GM23338 (cell line): ENCODE measurements at regions not wholly inside any gene's neighbourhood (a gene's known extent, or its start where the extent isn't known, plus 50 kb on each side); places are given as distances from the start of the nearest gene placed in this dataset.

Experiments
- ATAC-seq: fragments of 200-7000 bp; cut with Tn5 transposase; 3 replicates; pipeline ENCODE4 v1.9.1; 2020
- DNase-seq: peaks from one replicate; pipeline ENCODE4 v3.0.0-alpha.2; 2015; ENCODE audit warnings: low spot score
- H2AFZ ChIP-seq: fragments of 200-600 bp; sonication (generic); 2 replicates; pipeline ENCODE4 v1.8.0; 2016; ENCODE audit warnings: antibody characterized with exemption, mild to moderate bottlenecking, moderate library complexity
- H3F3A ChIP-seq: fragments of 200-600 bp; sonication (generic); replicated peaks from 2 replicates; pipeline ENCODE4 v1.8.0; 2017; ENCODE audit warnings: antibody characterized with exemption, mixed run types, low read depth
- H3K27ac ChIP-seq: fragments of 200-600 bp; sonication (generic); 2 replicates; pipeline ENCODE4 v1.6.1; 2016; ENCODE audit warnings: low read depth
- H3K27me3 ChIP-seq: fragments of 200-600 bp; sonication (generic); 2 replicates; pipeline ENCODE4 v1.8.0; 2016; ENCODE audit warnings: mild to moderate bottlenecking, mixed run types, moderate library complexity; ENCODE audit not compliant: insufficient read depth
- H3K36me3 ChIP-seq: fragments of 200-600 bp; sonication (generic); 2 replicates; pipeline ENCODE4 v1.8.0; 2016; ENCODE audit warnings: mild to moderate bottlenecking; ENCODE audit not compliant: insufficient read depth
- H3K4me1 ChIP-seq: fragments of 200-600 bp; sonication (generic); 2 replicates; pipeline ENCODE4 v1.8.0; 2016; ENCODE audit warnings: mild to moderate bottlenecking, moderate library complexity; ENCODE audit not compliant: insufficient read depth
- H3K4me2 ChIP-seq: fragments of 200-600 bp; sonication (generic); 2 replicates; pipeline ENCODE4 v1.7.1; 2017; ENCODE audit warnings: mixed run types
- H3K4me3 ChIP-seq: fragments of 200-600 bp; sonication (generic); 2 replicates; pipeline ENCODE4 v1.6.1; 2016; ENCODE audit warnings: mixed run types
- H3K79me2 ChIP-seq: fragments of 200-600 bp; sonication (generic); replicated peaks from 2 replicates; pipeline ENCODE4 v1.8.0; 2017; ENCODE audit warnings: mild to moderate bottlenecking; ENCODE audit not compliant: insufficient read depth
- H3K9me2 ChIP-seq: fragments of 200-600 bp; sonication (generic); 2 replicates; pipeline ENCODE4 v1.8.0; 2017; ENCODE audit not compliant: insufficient read depth
- H4K20me1 ChIP-seq: fragments of 200-600 bp; sonication (generic); replicated peaks from 2 replicates; pipeline ENCODE4 v1.8.0; 2017; ENCODE audit warnings: mild to moderate bottlenecking; ENCODE audit not compliant: insufficient read depth
- H3K27ac Mint-ChIP-seq: 2 replicates; pipeline ENCODE4 v1.8.0; 2020; ENCODE audit warnings: inconsistent platforms, mild to moderate bottlenecking, moderate library complexity, mixed read lengths
- H3K27me3 Mint-ChIP-seq: 3 replicates; pipeline ENCODE4 v1.8.0; 2022; ENCODE audit warnings: low read depth, mild to moderate bottlenecking, moderate library complexity, mixed read lengths, inconsistent platforms; ENCODE audit not compliant: insufficient read depth, poor library complexity
- H3K36me3 Mint-ChIP-seq: 3 replicates; pipeline ENCODE4 v1.8.0; 2021; ENCODE audit warnings: low read depth, mild to moderate bottlenecking, inconsistent platforms, moderate library complexity, mixed read lengths
- H3K4me1 Mint-ChIP-seq: 3 replicates; pipeline ENCODE4 v1.8.0; 2020; ENCODE audit warnings: mild to moderate bottlenecking, inconsistent platforms, mixed read lengths
- H3K4me3 Mint-ChIP-seq: 3 replicates; pipeline ENCODE4 v1.8.0; 2021; ENCODE audit warnings: moderate library complexity, mild to moderate bottlenecking, inconsistent platforms, mixed read lengths
- H3K9me3 Mint-ChIP-seq: 3 replicates; pipeline ENCODE4 v1.8.0; 2020; ENCODE audit warnings: moderate library complexity, mild to moderate bottlenecking, inconsistent platforms, mixed read lengths
- CREB1 ChIP-seq: fragments of 250-450 bp; sonication (Bioruptor Pico); IDR thresholded peaks from 2 replicates; pipeline ENCODE4 v1.5.0; 2020; ENCODE audit warnings: low read depth, mild to moderate bottlenecking, moderate library complexity
- EZH2phosphoT487 ChIP-seq: fragments of 200-600 bp; sonication (generic); IDR thresholded peaks from one replicate; pipeline ENCODE4 v1.8.1; 2018; ENCODE audit warnings: antibody characterized with exemption; ENCODE audit not compliant: unreplicated experiment
- JUNB ChIP-seq: IDR thresholded peaks from one replicate; pipeline ENCODE4 v1.6.1; 2016; ENCODE audit warnings: antibody characterized with exemption; ENCODE audit not compliant: unreplicated experiment
- NANOG ChIP-seq: IDR thresholded peaks from 2 replicates; pipeline ENCODE4 v1.6.1; 2016; ENCODE audit warnings: antibody characterized with exemption, borderline replicate concordance
- STAT1 ChIP-seq: IDR thresholded peaks from one replicate; pipeline ENCODE4 v1.6.1; 2016; ENCODE audit warnings: antibody characterized with exemption; ENCODE audit not compliant: unreplicated experiment
- ZNF114 ChIP-seq: fragments of 250-450 bp; sonication (Bioruptor Pico); IDR thresholded peaks from 2 replicates; pipeline ENCODE4 v1.5.0; 2020; ENCODE audit warnings: mild to moderate bottlenecking, moderate library complexity
- TF ChIP-seq, protein P1 (sequence below), 2 experiments: fragments of 200-600 bp in 1 of 2; sonication (generic) in 1 of 2; conservative IDR thresholded peaks; 2 replicates each; pipeline versions ENCODE4 v1.5.1 to v1.6.1; 2016 to 2017; ENCODE audit warnings: antibody characterized with exemption in 2 of 2, low read depth in 2 of 2, mild to moderate bottlenecking in 2 of 2, moderate library complexity in 1 of 2
- TF ChIP-seq, protein P2 (sequence below): fragments of 250-450 bp; sonication (Bioruptor Pico); IDR thresholded peaks from 2 replicates; pipeline ENCODE4 v1.5.0; 2020; ENCODE audit warnings: mild to moderate bottlenecking, moderate library complexity
- TF ChIP-seq, protein P3 (sequence below): IDR thresholded peaks from 2 replicates; pipeline ENCODE4 v1.6.1; 2016; ENCODE audit warnings: antibody characterized with exemption
- TF ChIP-seq, protein P4 (sequence below): IDR thresholded peaks from one replicate; pipeline ENCODE4 v1.6.1; 2018; ENCODE audit warnings: antibody characterized with exemption; ENCODE audit not compliant: unreplicated experiment

DNA sequence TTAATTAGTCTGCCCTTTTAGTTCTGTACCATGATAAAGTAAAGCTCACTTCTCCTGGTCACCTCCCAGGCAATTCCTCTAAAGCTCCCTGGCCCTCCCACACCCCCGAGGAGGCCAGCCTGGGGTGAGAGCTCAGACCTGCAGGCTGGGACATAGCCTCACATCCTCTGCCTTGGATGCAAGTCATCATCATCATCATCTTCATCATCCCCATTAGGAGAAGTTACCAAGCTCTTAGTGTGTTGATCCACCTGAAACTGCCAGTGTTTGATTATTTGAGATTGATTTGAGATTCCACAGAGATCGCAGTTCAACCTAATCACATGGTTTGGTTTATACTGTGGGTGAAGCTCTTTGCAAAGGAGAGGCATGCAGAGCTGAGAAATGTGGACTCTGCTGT lies 197.5 kb downstream of the CYLD start:
- Histone ChIP-seq H3K27me3 (no peaks in the 10 kb centered on the region), H3K36me3 (no peaks in the 10 kb centered on the region), H3K27ac (no peak overlapping the region), H3K79me2 (no peaks in the 10 kb centered on the region), H3K4me1 (no peaks in the 10 kb centered on the region), H4K20me1 (no peaks in the 10 kb centered on the region), H3K4me3 (no peak overlapping the region), H3K4me2 (no peak overlapping the region), H2AFZ (no peak overlapping the region), H3K9me2 (no peaks in the 10 kb centered on the region), H3F3A (no peaks in the 10 kb centered on the region)
- Mint-ChIP-seq H3K27ac (no peak overlapping the region), H3K4me3 (no peak overlapping the region), H3K36me3 (no peaks in the 10 kb centered on the region), H3K4me1 (peaks cover 6% of the 10 kb centered on the region), H3K9me3 (no peaks in the 10 kb centered on the region), H3K27me3 (peaks cover 2% of the 10 kb centered on the region)
- no peak for ATAC-seq
- TF ChIP-seq CREB1 (no peak), NANOG (no peak), STAT1 (no peak), JUNB (no peak), ZNF114 (CRISPR knock-in tag) (no peak), EZH2phosphoT487 (no peak)
- TF ChIP-seq, protein P1, sequence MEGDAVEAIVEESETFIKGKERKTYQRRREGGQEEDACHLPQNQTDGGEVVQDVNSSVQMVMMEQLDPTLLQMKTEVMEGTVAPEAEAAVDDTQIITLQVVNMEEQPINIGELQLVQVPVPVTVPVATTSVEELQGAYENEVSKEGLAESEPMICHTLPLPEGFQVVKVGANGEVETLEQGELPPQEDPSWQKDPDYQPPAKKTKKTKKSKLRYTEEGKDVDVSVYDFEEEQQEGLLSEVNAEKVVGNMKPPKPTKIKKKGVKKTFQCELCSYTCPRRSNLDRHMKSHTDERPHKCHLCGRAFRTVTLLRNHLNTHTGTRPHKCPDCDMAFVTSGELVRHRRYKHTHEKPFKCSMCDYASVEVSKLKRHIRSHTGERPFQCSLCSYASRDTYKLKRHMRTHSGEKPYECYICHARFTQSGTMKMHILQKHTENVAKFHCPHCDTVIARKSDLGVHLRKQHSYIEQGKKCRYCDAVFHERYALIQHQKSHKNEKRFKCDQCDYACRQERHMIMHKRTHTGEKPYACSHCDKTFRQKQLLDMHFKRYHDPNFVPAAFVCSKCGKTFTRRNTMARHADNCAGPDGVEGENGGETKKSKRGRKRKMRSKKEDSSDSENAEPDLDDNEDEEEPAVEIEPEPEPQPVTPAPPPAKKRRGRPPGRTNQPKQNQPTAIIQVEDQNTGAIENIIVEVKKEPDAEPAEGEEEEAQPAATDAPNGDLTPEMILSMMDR (conservative IDR thresholded peaks at IDR 0.05; ENCODE audit: low read depth in 2 of 2), result no peak
- TF ChIP-seq, protein P2, sequence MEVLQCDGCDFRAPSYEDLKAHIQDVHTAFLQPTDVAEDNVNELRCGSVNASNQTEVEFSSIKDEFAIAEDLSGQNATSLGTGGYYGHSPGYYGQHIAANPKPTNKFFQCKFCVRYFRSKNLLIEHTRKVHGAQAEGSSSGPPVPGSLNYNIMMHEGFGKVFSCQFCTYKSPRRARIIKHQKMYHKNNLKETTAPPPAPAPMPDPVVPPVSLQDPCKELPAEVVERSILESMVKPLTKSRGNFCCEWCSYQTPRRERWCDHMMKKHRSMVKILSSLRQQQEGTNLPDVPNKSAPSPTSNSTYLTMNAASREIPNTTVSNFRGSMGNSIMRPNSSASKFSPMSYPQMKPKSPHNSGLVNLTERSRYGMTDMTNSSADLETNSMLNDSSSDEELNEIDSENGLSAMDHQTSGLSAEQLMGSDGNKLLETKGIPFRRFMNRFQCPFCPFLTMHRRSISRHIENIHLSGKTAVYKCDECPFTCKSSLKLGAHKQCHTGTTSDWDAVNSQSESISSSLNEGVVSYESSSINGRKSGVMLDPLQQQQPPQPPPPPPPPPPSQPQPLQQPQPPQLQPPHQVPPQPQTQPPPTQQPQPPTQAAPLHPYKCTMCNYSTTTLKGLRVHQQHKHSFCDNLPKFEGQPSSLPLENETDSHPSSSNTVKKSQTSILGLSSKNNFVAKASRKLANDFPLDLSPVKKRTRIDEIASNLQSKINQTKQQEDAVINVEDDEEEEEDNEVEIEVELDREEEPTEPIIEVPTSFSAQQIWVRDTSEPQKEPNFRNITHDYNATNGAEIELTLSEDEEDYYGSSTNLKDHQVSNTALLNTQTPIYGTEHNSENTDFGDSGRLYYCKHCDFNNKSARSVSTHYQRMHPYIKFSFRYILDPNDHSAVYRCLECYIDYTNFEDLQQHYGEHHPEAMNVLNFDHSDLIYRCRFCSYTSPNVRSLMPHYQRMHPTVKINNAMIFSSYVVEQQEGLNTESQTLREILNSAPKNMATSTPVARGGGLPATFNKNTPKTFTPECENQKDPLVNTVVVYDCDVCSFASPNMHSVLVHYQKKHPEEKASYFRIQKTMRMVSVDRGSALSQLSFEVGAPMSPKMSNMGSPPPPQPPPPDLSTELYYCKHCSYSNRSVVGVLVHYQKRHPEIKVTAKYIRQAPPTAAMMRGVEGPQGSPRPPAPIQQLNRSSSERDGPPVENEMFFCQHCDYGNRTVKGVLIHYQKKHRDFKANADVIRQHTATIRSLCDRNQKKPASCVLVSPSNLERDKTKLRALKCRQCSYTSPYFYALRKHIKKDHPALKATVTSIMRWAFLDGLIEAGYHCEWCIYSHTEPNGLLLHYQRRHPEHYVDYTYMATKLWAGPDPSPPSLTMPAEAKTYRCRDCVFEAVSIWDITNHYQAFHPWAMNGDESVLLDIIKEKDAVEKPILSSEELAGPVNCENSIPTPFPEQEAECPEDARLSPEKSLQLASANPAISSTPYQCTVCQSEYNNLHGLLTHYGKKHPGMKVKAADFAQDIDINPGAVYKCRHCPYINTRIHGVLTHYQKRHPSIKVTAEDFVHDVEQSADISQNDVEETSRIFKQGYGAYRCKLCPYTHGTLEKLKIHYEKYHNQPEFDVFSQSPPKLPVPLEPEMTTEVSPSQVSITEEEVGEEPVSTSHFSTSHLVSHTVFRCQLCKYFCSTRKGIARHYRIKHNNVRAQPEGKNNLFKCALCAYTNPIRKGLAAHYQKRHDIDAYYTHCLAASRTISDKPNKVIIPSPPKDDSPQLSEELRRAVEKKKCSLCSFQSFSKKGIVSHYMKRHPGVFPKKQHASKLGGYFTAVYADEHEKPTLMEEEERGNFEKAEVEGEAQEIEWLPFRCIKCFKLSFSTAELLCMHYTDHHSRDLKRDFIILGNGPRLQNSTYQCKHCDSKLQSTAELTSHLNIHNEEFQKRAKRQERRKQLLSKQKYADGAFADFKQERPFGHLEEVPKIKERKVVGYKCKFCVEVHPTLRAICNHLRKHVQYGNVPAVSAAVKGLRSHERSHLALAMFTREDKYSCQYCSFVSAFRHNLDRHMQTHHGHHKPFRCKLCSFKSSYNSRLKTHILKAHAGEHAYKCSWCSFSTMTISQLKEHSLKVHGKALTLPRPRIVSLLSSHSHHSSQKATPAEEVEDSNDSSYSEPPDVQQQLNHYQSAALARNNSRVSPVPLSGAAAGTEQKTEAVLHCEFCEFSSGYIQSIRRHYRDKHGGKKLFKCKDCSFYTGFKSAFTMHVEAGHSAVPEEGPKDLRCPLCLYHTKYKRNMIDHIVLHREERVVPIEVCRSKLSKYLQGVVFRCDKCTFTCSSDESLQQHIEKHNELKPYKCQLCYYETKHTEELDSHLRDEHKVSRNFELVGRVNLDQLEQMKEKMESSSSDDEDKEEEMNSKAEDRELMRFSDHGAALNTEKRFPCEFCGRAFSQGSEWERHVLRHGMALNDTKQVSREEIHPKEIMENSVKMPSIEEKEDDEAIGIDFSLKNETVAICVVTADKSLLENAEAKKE, result no peak
- TF ChIP-seq, protein P3, sequence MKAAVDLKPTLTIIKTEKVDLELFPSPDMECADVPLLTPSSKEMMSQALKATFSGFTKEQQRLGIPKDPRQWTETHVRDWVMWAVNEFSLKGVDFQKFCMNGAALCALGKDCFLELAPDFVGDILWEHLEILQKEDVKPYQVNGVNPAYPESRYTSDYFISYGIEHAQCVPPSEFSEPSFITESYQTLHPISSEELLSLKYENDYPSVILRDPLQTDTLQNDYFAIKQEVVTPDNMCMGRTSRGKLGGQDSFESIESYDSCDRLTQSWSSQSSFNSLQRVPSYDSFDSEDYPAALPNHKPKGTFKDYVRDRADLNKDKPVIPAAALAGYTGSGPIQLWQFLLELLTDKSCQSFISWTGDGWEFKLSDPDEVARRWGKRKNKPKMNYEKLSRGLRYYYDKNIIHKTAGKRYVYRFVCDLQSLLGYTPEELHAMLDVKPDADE, result no peak
- TF ChIP-seq, protein P4, sequence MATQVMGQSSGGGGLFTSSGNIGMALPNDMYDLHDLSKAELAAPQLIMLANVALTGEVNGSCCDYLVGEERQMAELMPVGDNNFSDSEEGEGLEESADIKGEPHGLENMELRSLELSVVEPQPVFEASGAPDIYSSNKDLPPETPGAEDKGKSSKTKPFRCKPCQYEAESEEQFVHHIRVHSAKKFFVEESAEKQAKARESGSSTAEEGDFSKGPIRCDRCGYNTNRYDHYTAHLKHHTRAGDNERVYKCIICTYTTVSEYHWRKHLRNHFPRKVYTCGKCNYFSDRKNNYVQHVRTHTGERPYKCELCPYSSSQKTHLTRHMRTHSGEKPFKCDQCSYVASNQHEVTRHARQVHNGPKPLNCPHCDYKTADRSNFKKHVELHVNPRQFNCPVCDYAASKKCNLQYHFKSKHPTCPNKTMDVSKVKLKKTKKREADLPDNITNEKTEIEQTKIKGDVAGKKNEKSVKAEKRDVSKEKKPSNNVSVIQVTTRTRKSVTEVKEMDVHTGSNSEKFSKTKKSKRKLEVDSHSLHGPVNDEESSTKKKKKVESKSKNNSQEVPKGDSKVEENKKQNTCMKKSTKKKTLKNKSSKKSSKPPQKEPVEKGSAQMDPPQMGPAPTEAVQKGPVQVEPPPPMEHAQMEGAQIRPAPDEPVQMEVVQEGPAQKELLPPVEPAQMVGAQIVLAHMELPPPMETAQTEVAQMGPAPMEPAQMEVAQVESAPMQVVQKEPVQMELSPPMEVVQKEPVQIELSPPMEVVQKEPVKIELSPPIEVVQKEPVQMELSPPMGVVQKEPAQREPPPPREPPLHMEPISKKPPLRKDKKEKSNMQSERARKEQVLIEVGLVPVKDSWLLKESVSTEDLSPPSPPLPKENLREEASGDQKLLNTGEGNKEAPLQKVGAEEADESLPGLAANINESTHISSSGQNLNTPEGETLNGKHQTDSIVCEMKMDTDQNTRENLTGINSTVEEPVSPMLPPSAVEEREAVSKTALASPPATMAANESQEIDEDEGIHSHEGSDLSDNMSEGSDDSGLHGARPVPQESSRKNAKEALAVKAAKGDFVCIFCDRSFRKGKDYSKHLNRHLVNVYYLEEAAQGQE, result no peak
- DNase-seq, result no peak
